Testis (tissue), 2 donors: ENCODE measurements at regions not wholly inside any gene's neighbourhood (a gene's known extent, or its start where the extent isn't known, plus 50 kb on each side); places are given as distances from the start of the nearest gene placed in this dataset.

Source experiments
- DNase-seq: peaks from one replicate; pipeline ENCODE4 v3.0.0-alpha.2; 2019
- H3K27ac ChIP-seq, 2 donors: fragments of 200-600 bp; sonication (generic); one replicate each; pipeline ENCODE4 v1.5.1; 2019
- H3K27me3 ChIP-seq: fragments of 200-600 bp; sonication (generic); one replicate; pipeline ENCODE4 v1.5.1; 2019
- H3K36me3 ChIP-seq: fragments of 200-600 bp; sonication (generic); one replicate; pipeline ENCODE4 v1.5.1; 2017; ENCODE audit warnings: low read depth; ENCODE audit errors: missing control alignments
- H3K4me1 ChIP-seq: fragments of 200-600 bp; sonication (generic); one replicate; pipeline ENCODE4 v1.5.1; 2019
- H3K4me3 ChIP-seq, 2 donors: fragments of 200-600 bp; sonication (generic); one replicate each; pipeline ENCODE4 v1.5.1; 2017 to 2019
- H3K9me3 ChIP-seq: fragments of 200-600 bp; sonication (generic); one replicate; pipeline ENCODE4 v1.5.1; 2017
- POLR2A ChIP-seq: fragments of 450-650 bp; IDR thresholded peaks from one replicate; pipeline ENCODE4 v1.6.1; 2017; ENCODE audit warnings: antibody characterized with exemption, mild to moderate bottlenecking, moderate library complexity
- WGBS, 2 donors: methylation state at CpG; one replicate each; pipeline ENCODE4 v1.1.5; 2018; 5-methylcytosine and 5-hydroxymethylcytosine counted together
- intact Hi-C: fragments of 100-400 bp; cut with DNase I; formaldehyde crosslinking; loops from one replicate; pipeline ENCODE4 v1.15.1; 2023; ENCODE audit warnings: low total_unique reads
- TF ChIP-seq, protein P1 (sequence below), 3 experiments: fragments of 450-650 bp in 2 of 3; fragments of 200-600 bp in 1 of 3; sonication (generic) in 1 of 3; IDR thresholded peaks; one replicate each; pipeline ENCODE4 v1.5.1; 2016 to 2019; ENCODE audit warnings: antibody characterized with exemption in 3 of 3, mild to moderate bottlenecking in 2 of 3, moderate library complexity in 1 of 3

DNA sequence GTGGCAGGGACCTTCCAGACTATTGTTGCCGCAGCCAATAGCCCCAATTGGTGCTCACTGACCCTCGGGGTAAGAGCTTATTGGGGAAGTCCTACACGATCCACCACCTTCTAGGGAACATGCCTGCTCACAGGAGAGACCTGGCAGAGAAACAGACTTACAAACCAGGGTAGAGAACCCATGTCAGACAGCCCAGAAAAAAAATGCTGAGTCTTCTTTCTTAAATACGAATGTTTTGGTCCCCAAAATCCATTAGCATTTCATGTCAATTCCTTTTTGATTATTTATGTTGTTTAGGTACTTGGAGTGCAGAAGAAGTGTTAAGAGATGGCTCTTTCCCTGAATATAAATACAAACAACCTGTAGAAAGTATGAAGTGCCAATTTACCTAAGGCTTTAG lies 84.9 kb upstream of the PDE10A start:
- Histone ChIP-seq H3K4me1 (no peaks in the 10 kb centered on the region), H3K36me3 (no peaks in the 10 kb centered on the region), H3K27ac (no peak overlapping the region), H3K4me3 (no peak overlapping the region), H3K9me3 (no peaks in the 10 kb centered on the region), H3K27me3 (no peaks in the 10 kb centered on the region)
- TF ChIP-seq, protein P1, sequence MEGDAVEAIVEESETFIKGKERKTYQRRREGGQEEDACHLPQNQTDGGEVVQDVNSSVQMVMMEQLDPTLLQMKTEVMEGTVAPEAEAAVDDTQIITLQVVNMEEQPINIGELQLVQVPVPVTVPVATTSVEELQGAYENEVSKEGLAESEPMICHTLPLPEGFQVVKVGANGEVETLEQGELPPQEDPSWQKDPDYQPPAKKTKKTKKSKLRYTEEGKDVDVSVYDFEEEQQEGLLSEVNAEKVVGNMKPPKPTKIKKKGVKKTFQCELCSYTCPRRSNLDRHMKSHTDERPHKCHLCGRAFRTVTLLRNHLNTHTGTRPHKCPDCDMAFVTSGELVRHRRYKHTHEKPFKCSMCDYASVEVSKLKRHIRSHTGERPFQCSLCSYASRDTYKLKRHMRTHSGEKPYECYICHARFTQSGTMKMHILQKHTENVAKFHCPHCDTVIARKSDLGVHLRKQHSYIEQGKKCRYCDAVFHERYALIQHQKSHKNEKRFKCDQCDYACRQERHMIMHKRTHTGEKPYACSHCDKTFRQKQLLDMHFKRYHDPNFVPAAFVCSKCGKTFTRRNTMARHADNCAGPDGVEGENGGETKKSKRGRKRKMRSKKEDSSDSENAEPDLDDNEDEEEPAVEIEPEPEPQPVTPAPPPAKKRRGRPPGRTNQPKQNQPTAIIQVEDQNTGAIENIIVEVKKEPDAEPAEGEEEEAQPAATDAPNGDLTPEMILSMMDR (IDR thresholded peaks at IDR 0.05) = no peak
- DNase-seq = no peak
- intact Hi-C loops = no loop called here
- 70 to 80% methylated on average over 4 of the region's 4 CpGs for WGBS, 2 donors

- TF ChIP-seq, protein P1 (IDR thresholded peaks at IDR 0.05) = no peak
- no peak for TF ChIP-seq POLR2A
- WGBS, 2 donors = 89 to 97% methylated on average over 9 of the region's 9 CpGs
- H3K4me3 ChIP-seq = no peak overlapping the region
- no peaks in the 10 kb centered on the region for H3K4me1 ChIP-seq
- no peaks in the 10 kb centered on the region for H3K27me3 ChIP-seq
- H3K27ac ChIP-seq = no peak overlapping the region
- no peaks in the 10 kb centered on the region for H3K9me3 ChIP-seq
- intact Hi-C loops = no loop called here
- DNase-seq = no peak
- no peaks in the 10 kb centered on the region for H3K36me3 ChIP-seq
Measured at GRCh38 chr6:165746331-165746730, 83.3 kb upstream of the PDE10A start.

DNA sequence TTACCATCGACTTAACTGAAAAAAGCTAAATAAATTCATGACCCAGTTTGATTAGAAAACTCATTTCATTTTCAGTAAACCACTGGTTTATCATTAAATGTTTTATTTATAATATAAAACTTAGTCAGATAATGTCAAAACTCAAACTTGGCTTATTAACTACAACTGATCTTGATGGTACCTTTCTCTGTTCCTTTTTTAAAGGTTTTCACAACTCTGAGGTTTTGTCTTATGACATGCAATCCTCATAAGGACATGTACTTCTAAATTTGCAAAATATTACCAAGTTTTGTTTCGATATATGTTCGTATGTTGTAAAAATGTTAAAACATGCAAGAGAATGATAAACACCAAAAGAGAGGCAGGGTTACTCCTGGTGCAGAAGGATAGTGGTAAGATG lies 82.5 kb upstream of the PDE10A start:
- Histone ChIP-seq H3K27ac (no peak overlapping the region), H3K4me1 (no peaks in the 10 kb centered on the region), H3K4me3 (no peak overlapping the region), H3K9me3 (no peaks in the 10 kb centered on the region), H3K36me3 (no peaks in the 10 kb centered on the region), H3K27me3 (no peaks in the 10 kb centered on the region)
- no peak for DNase-seq
- WGBS, 2 donors = 92 to 93% methylated on average over 3 of the region's 3 CpGs
- no peak for TF ChIP-seq POLR2A
- TF ChIP-seq, protein P1 (IDR thresholded peaks at IDR 0.05) = no peak
- intact Hi-C loops = no loop called here

DNA sequence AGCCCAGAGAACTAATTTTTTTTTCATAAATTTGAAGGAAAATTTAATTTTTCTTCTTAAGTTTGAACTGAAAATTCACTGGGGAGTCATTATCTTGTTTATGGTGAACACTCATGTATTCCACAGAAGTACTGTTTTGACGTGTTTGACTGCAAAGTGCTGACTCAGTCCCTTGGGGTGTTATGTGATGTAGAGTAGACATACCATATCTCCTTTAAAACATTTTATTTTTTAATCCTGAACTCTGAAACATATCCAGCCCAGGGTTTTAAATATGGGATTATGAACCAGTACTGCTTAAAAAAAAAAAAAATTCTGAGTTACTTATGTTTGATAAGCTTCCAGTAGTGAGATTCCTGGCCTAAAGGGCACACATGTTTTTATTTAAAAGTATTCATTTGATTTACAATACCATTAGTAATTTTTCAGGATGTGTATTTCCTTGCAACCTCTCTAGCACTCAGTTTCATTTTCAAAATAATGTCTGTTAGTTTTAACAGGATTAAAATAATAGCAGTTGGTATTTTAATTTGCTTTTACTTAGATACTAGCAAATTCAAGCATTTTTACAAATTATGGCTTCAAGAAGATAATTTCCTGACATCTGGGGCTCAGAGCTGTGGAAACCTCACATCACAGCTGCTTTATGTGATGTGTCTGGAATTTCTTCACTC lies 81.7 kb upstream of the PDE10A start:
- H3K36me3 ChIP-seq = no peaks in the 10 kb centered on the region
- WGBS, 2 donors = 41 to 56% methylated on average over 1 of the region's 1 CpG
- H3K27ac ChIP-seq = no peak overlapping the region
- intact Hi-C loops = no loop called here
- H3K4me3 ChIP-seq = no peak overlapping the region
- H3K9me3 ChIP-seq = no peaks in the 10 kb centered on the region
- no peak for TF ChIP-seq POLR2A
- TF ChIP-seq, protein P1 (IDR thresholded peaks at IDR 0.05) = no peak
- H3K4me1 ChIP-seq = no peaks in the 10 kb centered on the region
- DNase-seq = no peak
- no peaks in the 10 kb centered on the region for H3K27me3 ChIP-seq

GRCh38 chr6:165743366-165743898 lies 80.4 kb upstream of the PDE10A start:
- DNase-seq = no peak
- no peak overlapping the region for H3K27ac ChIP-seq
- 89% methylated on average over 6 of the region's 6 CpGs for WGBS, 2 donors
- H3K4me3 ChIP-seq = no peak overlapping the region
- no peaks in the 10 kb centered on the region for H3K9me3 ChIP-seq
- H3K36me3 ChIP-seq = no peaks in the 10 kb centered on the region
- no peaks in the 10 kb centered on the region for H3K4me1 ChIP-seq
- TF ChIP-seq POLR2A = no peak
- TF ChIP-seq, protein P1 (IDR thresholded peaks at IDR 0.05) = no peak
- intact Hi-C loops = no loop called here
- H3K27me3 ChIP-seq = no peaks in the 10 kb centered on the region
